Breast epithelium (tissue), 4 donors: ENCODE measurements at regions not wholly inside any gene's neighbourhood (a gene's known extent, or its start where the extent isn't known, plus 50 kb on each side); places are given as distances from the start of the nearest gene placed in this dataset.

Experiments
- DNase-seq, 2 donors: peaks; one replicate each; pipeline ENCODE4 v3.0.0-alpha.2; 2019; ENCODE audit warnings: low spot score in 2 of 2
- H3K27ac ChIP-seq, 2 donors: fragments of 200-600 bp; sonication (generic) in 1 of 2; one replicate each; pipeline ENCODE4 v1.5.1; 2016 to 2019; ENCODE audit warnings: mild to moderate bottlenecking in 1 of 2
- H3K27me3 ChIP-seq, 2 donors: fragments of 200-600 bp; sonication (generic) in 1 of 2; one replicate each; pipeline versions ENCODE4 v1.5.1 to v1.6.0; 2017 to 2019; ENCODE audit warnings: control low read depth in 1 of 2, mild to moderate bottlenecking in 1 of 2
- H3K36me3 ChIP-seq: fragments of 200-600 bp; one replicate; pipeline ENCODE4 v1.5.1; 2019
- H3K4me1 ChIP-seq, 2 donors: fragments of 200-600 bp; sonication (generic); one replicate each; pipeline ENCODE4 v1.5.1; 2016 to 2019; ENCODE audit warnings: control low read depth in 1 of 2
- H3K4me3 ChIP-seq, 3 donors: fragments of 200-600 bp; sonication (generic); 1 replicate in 2 of 3; 2 replicates in 1 of 3; pipeline ENCODE4 v1.5.1; 2016 to 2019; ENCODE audit warnings: mild to moderate bottlenecking in 3 of 3, moderate library complexity in 2 of 3
- H3K9me3 ChIP-seq, 2 donors: fragments of 200-600 bp; sonication (generic) in 1 of 2; one replicate each; pipeline ENCODE4 v1.5.1; 2016 to 2019; ENCODE audit warnings: control low read depth in 1 of 2
- POLR2A ChIP-seq: fragments of 450-650 bp; IDR thresholded peaks from one replicate; pipeline ENCODE4 v1.6.1; 2016; ENCODE audit warnings: antibody characterized with exemption, mild to moderate bottlenecking, moderate library complexity
- POLR2AphosphoS5 ChIP-seq, 3 donors: sonication (generic); formaldehyde crosslinking; IDR thresholded peaks; one replicate each; pipeline ENCODE4 v1.6.1; 2017; ENCODE audit warnings: antibody characterized with exemption in 3 of 3
- intact Hi-C: fragments of 100-400 bp; cut with DNase I; formaldehyde crosslinking; loops from one replicate; pipeline ENCODE4 v1.15.1; 2023; ENCODE audit warnings: low total_unique reads
- TF ChIP-seq, protein P1 (sequence below), 3 donors: fragments of 450-650 bp; IDR thresholded peaks; one replicate each; pipeline ENCODE4 v1.5.1; 2016 to 2017; ENCODE audit warnings: antibody characterized with exemption in 3 of 3, mild to moderate bottlenecking in 3 of 3, moderate library complexity in 3 of 3

DNA sequence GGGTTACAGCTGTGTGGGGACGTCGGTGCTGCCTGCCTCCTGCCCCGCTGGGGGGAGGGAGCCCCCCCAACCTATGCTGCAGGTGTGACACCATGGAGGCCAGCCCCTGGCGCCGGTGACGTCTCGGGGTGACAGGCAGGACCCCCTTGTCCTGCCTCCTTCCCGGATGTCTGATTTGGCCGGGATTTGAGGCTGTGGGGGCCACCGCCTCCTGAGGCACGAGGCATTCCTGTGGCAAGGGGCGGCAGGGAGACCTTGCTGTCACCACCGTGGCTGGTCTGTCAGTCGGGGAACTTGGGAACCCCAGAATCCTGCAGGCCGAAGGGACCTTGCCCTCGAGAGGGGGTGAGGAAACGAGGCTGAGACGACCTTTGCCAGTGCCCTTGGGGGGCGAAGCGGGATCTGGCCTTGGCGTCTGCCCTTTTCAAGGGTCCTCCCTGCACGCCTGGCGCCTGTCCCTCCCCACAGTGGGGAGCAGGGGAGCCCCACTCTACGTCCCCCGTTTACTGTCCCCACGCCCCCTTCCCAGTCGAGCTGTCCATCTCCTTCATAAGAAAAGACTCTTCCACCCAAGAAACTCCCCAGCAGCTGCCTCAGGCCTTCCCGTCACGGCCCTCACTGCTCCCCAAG lies 74.4 kb downstream of the METRNL start:
- peak; percentile 13 to 22 for DNase-seq

DNA sequence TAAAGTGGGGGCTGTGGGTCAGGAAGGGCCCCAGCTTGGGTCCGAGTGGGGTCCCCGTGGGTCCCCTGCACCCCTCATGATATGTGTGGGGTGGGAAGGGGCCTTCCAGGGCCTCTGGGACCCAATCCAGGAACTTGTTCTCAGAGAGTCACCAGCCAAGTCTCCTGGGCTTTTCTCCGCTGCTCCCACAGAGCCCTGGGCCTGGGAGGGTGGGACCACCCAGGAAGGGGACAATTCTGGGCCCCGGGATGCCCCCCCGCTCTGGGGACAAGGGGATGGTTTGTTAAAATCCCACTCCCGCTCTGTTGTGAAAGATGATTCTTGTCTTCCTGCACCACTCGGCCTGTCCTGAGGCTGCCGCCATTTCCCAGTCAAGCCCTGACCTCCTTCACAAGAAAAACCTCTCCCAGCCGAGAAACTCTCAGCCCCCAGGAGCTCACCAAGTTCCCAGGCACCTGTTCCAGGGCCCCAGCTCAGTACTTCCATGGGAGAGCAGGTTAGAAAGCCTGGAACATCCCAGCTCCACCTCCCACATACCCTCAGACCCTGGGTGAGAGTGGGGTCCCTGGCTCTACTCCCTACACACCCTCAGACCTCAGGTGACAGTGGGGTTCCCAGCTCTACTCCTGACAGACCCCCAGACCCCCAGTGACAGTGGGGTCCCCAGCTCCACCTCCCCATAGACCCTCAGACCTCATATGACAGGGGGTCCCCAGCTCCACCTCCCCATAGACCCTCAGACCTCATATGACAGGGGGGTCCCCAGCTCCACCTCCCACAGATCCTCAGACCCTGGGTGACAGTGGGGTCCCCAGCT lies 75.1 kb downstream of the METRNL start:
- Histone ChIP-seq H3K36me3 (no peaks in the 10 kb centered on the region), H3K4me3 (no peak overlapping the region), H3K27me3 (no peaks in the 10 kb centered on the region), H3K9me3 (no peaks in the 10 kb centered on the region), H3K27ac (peak overlapping the region; percentile 12 to 59), H3K4me1 (no peaks in the 10 kb centered on the region)
- TF ChIP-seq POLR2AphosphoS5 (IDR thresholded peaks at IDR 0.05) (no peak), POLR2A (no peak)
- TF ChIP-seq, protein P1, sequence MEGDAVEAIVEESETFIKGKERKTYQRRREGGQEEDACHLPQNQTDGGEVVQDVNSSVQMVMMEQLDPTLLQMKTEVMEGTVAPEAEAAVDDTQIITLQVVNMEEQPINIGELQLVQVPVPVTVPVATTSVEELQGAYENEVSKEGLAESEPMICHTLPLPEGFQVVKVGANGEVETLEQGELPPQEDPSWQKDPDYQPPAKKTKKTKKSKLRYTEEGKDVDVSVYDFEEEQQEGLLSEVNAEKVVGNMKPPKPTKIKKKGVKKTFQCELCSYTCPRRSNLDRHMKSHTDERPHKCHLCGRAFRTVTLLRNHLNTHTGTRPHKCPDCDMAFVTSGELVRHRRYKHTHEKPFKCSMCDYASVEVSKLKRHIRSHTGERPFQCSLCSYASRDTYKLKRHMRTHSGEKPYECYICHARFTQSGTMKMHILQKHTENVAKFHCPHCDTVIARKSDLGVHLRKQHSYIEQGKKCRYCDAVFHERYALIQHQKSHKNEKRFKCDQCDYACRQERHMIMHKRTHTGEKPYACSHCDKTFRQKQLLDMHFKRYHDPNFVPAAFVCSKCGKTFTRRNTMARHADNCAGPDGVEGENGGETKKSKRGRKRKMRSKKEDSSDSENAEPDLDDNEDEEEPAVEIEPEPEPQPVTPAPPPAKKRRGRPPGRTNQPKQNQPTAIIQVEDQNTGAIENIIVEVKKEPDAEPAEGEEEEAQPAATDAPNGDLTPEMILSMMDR (IDR thresholded peaks at IDR 0.05): no peak
- intact Hi-C loops: no loop called here
- DNase-seq: peak; percentile 14 to 25

More for the DNA sequence above, 74.4 kb downstream of the METRNL start:
- Histone ChIP-seq H3K36me3 (no peaks in the 10 kb centered on the region), H3K27me3 (no peaks in the 10 kb centered on the region), H3K9me3 (no peaks in the 10 kb centered on the region), H3K27ac (peak overlapping the region in 1 of 2 donors; percentile 33), H3K4me1 (no peaks in the 10 kb centered on the region), H3K4me3 (no peak overlapping the region)
- TF ChIP-seq, protein P1 (IDR thresholded peaks at IDR 0.05): no peak
- TF ChIP-seq POLR2A (no peak), POLR2AphosphoS5 (IDR thresholded peaks at IDR 0.05) (no peak)
- intact Hi-C loops: no loop called here

DNA sequence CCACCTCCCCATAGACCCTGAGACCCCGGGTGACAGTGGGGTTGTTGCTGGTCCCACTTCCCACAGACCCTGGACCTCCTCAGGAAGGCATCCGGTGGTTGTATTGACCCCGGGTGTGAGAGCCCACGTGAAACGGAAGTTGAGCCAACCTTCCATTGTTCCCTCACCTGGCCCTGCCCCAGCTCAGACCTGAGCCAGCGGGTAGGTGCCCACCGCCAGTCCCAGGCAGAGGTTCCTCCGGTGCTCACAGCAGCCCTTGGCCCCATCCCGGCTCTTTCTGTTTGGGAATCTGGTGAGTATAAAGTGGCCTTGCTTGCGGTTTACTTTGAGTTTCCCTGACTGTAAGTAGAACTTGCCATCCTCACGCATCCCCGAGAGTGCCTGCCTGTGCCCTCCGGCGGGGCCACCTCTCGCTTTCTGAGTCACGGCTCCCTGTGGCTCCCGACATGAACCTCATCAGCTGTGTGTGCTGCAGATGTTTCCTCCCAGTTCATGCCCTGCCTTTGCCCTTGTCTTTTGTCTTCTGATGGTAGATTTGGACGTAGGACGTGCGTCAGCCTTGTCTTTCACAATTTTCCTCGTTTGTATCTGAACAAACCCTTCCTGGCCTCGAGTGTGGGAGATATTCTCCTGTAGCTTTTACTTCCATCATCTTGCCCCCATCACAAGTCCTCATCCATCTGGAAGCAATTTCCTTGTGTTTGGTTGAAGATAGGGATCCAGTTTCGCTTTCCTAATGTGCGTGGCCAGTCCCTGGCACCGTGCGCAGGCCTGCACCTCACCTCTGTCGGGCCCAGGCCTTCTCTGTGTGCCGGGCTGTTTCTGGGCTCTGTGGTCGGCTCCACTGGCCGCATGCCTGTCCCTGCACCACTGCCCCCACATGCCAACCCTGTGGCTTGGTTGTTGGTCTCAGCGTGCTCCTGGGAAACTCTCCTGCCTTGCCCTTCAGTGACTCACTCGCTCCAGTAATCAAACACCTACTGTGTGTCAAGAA lies 76.0 kb downstream of the METRNL start:
- peak; percentile 23 to 48 for DNase-seq
- Histone ChIP-seq H3K4me1 (no peaks in the 10 kb centered on the region), H3K4me3 (peak overlapping the region in 2 of 3 donors; percentile 1 to 9), H3K36me3 (no peaks in the 10 kb centered on the region), H3K9me3 (no peaks in the 10 kb centered on the region), H3K27me3 (no peaks in the 10 kb centered on the region), H3K27ac (peak overlapping the region; percentile 12 to 59)
- TF ChIP-seq, protein P1 (IDR thresholded peaks at IDR 0.05): no peak
- peak; percentile 26 to 72 (median 41) for TF ChIP-seq POLR2AphosphoS5 (IDR thresholded peaks at IDR 0.05)
- intact Hi-C loops: no loop called here

DNA sequence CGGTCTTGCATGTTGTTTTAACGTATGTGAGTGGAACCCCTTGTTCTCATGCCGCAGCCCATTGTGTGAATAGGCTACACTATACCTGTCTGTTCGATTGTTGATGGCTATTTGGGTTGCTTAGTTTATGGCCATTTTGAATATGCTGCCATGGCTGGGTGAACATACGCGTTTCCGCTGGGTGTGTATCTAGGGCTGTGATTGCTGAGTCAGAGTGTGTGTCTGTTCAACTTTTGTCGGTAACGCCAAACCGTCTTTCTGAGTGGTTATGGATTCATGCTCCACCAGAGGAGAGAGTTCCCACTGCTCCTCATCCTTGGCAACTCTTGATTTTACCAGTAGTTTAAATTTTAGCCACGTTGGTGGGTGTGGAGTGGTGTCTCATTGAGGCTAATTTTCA lies 77.0 kb downstream of the METRNL start:
- no peaks in the 10 kb centered on the region for H3K4me1 ChIP-seq
- H3K27me3 ChIP-seq: no peaks in the 10 kb centered on the region
- TF ChIP-seq, protein P1 (IDR thresholded peaks at IDR 0.05): no peak
- TF ChIP-seq POLR2AphosphoS5 (IDR thresholded peaks at IDR 0.05) (no peak), POLR2A (no peak)
- H3K36me3 ChIP-seq: no peaks in the 10 kb centered on the region
- H3K4me3 ChIP-seq: no peak overlapping the region
- H3K27ac ChIP-seq: peak overlapping the region in 1 of 2 donors; percentile 59
- H3K9me3 ChIP-seq: no peaks in the 10 kb centered on the region
- intact Hi-C loops: no loop called here
- DNase-seq: no peak
